Brain microvascular endothelial cell (primary cell): ENCODE measurements at regions not wholly inside any gene's neighbourhood (a gene's known extent, or its start where the extent isn't known, plus 50 kb on each side); places are given as distances from the start of the nearest gene placed in this dataset.

Experiments used
- DNase-seq: peaks from one replicate; pipeline ENCODE4 v3.0.0-alpha.2; 2020
- H3K27ac ChIP-seq: fragments of 250-450 bp; sonication (Bioruptor Pico); 2 replicates; pipeline ENCODE4 v1.5.1; 2020; ENCODE audit warnings: mild to moderate bottlenecking, moderate library complexity
- H3K27me3 ChIP-seq: fragments of 250-450 bp; sonication (Bioruptor Pico); replicated peaks from 2 replicates; pipeline ENCODE4 v1.5.1; 2020; ENCODE audit warnings: mild to moderate bottlenecking
- H3K36me3 ChIP-seq: fragments of 250-450 bp; sonication (Bioruptor Pico); replicated peaks from 2 replicates; pipeline ENCODE4 v1.5.1; 2020; ENCODE audit warnings: mild to moderate bottlenecking
- H3K4me3 ChIP-seq: 2 replicates; pipeline ENCODE4 v1.5.1; 2011; ENCODE audit warnings: low read depth, mild to moderate bottlenecking, control low read depth, low read length, moderate library complexity
- in situ Hi-C: cut with HindIII; loops from 2 replicates; pipeline ENCODE4 v1.10.0; 2017; ENCODE audit warnings: low sequenced_read_pairs, low pct_ligation_motif_present
- TF ChIP-seq, protein P1 (sequence below): IDR thresholded peaks from 2 replicates; pipeline ENCODE4 v1.5.1; 2011; ENCODE audit warnings: low read depth, mild to moderate bottlenecking, moderate library complexity, low read length, control low read depth, inconsistent platforms; ENCODE audit errors: missing control alignments

- no peaks in the 10 kb centered on the region for H3K36me3 ChIP-seq
- no peaks in the 10 kb centered on the region for H3K27me3 ChIP-seq
- no peak for DNase-seq
- in situ Hi-C loops, result no loop called here
- H3K4me3 ChIP-seq, result no peak overlapping the region
- H3K27ac ChIP-seq, result no peak overlapping the region
- TF ChIP-seq, protein P1, sequence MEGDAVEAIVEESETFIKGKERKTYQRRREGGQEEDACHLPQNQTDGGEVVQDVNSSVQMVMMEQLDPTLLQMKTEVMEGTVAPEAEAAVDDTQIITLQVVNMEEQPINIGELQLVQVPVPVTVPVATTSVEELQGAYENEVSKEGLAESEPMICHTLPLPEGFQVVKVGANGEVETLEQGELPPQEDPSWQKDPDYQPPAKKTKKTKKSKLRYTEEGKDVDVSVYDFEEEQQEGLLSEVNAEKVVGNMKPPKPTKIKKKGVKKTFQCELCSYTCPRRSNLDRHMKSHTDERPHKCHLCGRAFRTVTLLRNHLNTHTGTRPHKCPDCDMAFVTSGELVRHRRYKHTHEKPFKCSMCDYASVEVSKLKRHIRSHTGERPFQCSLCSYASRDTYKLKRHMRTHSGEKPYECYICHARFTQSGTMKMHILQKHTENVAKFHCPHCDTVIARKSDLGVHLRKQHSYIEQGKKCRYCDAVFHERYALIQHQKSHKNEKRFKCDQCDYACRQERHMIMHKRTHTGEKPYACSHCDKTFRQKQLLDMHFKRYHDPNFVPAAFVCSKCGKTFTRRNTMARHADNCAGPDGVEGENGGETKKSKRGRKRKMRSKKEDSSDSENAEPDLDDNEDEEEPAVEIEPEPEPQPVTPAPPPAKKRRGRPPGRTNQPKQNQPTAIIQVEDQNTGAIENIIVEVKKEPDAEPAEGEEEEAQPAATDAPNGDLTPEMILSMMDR, result no peak
Observed at GRCh38 chr12:91937009-91937408, 208.6 kb downstream of the BTG1 start.

GRCh38 chr12:91935296-91935695 lies 210.3 kb downstream of the BTG1 start:
- in situ Hi-C loops, result no loop called here
- TF ChIP-seq, protein P1, result no peak
- Histone ChIP-seq H3K4me3 (no peak overlapping the region), H3K27me3 (no peaks in the 10 kb centered on the region), H3K36me3 (no peaks in the 10 kb centered on the region), H3K27ac (no peak overlapping the region)
- DNase-seq, result no peak

- DNase-seq, result no peak
- H3K27ac ChIP-seq, result no peak overlapping the region
Observed at GRCh38 chr12:91931111-91931510, 214.5 kb downstream of the BTG1 start.

DNA sequence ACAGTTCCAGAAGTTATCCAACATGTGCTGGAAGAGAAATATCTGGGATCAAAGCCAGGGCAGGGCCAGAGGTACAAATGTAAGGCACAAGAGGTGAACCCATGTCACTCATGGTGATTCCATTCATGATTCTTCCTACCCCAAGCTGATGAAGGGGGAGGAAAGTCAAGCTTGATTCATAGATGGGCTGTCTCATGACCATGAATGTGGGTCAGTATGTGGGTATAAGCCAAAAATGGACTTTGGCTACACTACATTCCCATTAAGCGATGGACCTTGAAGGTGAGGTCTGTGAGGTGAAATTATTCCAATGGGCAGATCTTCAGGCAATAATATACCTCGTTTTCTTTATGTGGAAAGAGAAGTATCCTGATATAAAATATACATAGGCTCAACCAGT lies 217.1 kb downstream of the BTG1 start:
- DNase-seq, result no peak
- no peaks in the 10 kb centered on the region for H3K27me3 ChIP-seq
- H3K4me3 ChIP-seq, result no peak overlapping the region
- in situ Hi-C loops, result no loop called here
- TF ChIP-seq, protein P1, result no peak
- H3K36me3 ChIP-seq, result no peaks in the 10 kb centered on the region
- no peak overlapping the region for H3K27ac ChIP-seq

More at GRCh38 chr12:91931111-91931510, 214.5 kb downstream of the BTG1 start:
- in situ Hi-C loops, result no loop called here
- Histone ChIP-seq H3K36me3 (no peaks in the 10 kb centered on the region), H3K27me3 (no peaks in the 10 kb centered on the region), H3K4me3 (no peak overlapping the region)
- TF ChIP-seq, protein P1, result no peak

DNA sequence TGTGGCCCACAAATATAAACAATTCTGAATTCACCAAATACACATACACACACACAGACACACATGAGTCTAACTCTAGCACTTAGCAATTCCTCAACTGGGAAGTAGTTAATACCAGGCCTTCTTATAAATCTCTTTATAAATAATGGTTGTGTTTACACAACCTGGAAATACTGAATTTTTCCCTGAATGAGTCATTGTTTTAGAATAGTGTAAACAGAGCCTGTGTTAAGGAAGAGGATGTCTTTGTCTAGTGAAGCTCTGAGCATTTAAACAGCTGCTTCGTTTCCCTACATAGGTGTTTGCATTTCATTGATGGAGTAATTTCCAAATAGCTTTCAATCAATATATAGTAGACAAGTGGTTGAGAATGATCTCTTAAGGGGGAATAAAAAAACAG lies 218.8 kb downstream of the BTG1 start:
- no peak for DNase-seq
- H3K27ac ChIP-seq, result no peak overlapping the region

GRCh38 chr12:91924827-91925226 lies 220.8 kb downstream of the BTG1 start:
- TF ChIP-seq, protein P1, result no peak
- Histone ChIP-seq H3K36me3 (no peaks in the 10 kb centered on the region), H3K4me3 (no peak overlapping the region), H3K27ac (no peak overlapping the region), H3K27me3 (no peaks in the 10 kb centered on the region)
- in situ Hi-C loops, result no loop called here
- no peak for DNase-seq

More for the DNA sequence above, 218.8 kb downstream of the BTG1 start:
- H3K4me3 ChIP-seq, result no peak overlapping the region
- in situ Hi-C loops, result no loop called here
- TF ChIP-seq, protein P1, result no peak
- H3K36me3 ChIP-seq, result no peaks in the 10 kb centered on the region
- no peaks in the 10 kb centered on the region for H3K27me3 ChIP-seq
